ENCODE measurements at regions not wholly inside any gene's neighbourhood (a gene's known extent, or its start where the extent isn't known, plus 50 kb on each side); places are given as distances from the start of the nearest gene placed in this dataset.

DNA sequence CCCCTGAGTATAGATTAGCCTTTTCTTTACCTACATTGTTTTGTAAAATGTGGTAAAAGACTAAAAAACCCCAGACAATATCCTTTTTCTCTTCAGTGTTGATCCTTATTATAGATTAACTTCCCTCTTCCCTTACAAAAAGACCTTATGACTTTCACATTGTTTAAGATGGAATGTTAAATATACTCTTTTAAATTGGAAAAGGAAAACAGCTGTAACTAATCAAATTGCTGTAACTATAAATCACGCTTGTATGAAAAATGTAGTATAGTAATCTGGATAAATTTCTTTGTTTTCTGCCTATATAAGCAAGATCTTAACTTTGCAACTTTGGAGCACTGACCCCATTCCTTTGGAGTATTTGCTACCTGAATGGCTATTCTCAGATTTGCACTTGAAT lies 383.1 kb downstream of the FAM170A start:
- Mint-ChIP-seq H3K4me1 (ENCODE audit: low read depth) (no peaks in the 10 kb centered on the region), H3K9me3 (ENCODE audit: low read depth) (peaks cover 11% of the 10 kb centered on the region), H3K36me3 (ENCODE audit: low read depth) (no peaks in the 10 kb centered on the region), H3K27me3 (ENCODE audit: low read depth) (peaks cover 11% of the 10 kb centered on the region), H3K27ac (ENCODE audit: unreplicated experiment) (no peak overlapping the region), H3K4me3 (ENCODE audit: unreplicated experiment) (no peak overlapping the region)
- TF ChIP-seq CTCF (IDR thresholded peaks at IDR 0.05): no peak
- no peak for DNase-seq (ENCODE audit: low spot score)

GRCh38 chr5:120014535-120014934 lies 385.2 kb downstream of the FAM170A start:
- H3K9me3 Mint-ChIP-seq (ENCODE audit: low read depth): peaks cover 11% of the 10 kb centered on the region
- no peak for TF ChIP-seq CTCF (IDR thresholded peaks at IDR 0.05)
- no peaks in the 10 kb centered on the region for H3K36me3 Mint-ChIP-seq (ENCODE audit: low read depth)
- no peaks in the 10 kb centered on the region for H3K4me1 Mint-ChIP-seq (ENCODE audit: low read depth)
- no peak overlapping the region for H3K4me3 Mint-ChIP-seq (ENCODE audit: unreplicated experiment)
- no peak for DNase-seq (ENCODE audit: low spot score)
- peaks cover 5% of the 10 kb centered on the region for H3K27me3 Mint-ChIP-seq (ENCODE audit: low read depth)
- no peak overlapping the region for H3K27ac Mint-ChIP-seq (ENCODE audit: unreplicated experiment)

DNA sequence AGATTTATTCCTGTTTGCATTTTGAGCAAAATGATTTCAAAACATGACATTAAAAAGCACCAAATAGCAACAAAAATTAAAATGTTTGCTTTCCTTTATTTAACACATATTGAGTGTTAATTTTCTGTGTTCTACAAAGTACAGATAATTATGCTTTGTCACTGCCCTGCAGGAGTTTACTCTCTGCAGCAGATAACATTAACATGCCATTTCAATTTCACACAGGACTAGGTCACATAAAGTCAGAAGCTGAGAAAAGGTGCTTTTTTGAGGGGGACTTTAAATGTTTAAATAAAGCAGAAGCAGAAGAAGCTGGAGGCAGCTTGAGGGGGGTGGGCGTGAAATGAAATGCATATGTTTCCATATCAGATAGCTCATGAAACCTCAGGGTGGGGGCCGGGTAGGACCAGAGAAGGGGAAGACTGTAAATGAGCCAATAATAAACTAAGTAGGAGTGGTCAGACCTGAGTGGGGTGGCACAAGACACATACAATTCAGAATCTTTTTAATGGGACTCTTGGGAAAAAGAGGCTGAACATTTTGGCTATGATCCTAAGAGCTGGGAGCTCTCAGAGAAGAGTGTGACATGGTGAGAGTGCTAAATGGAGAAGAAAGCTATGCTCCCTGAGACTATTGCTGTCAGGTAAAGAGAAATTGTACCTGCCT lies 387.5 kb downstream of the FAM170A start:
- DNase-seq (ENCODE audit: low spot score): no peak
- no peak overlapping the region for H3K4me3 Mint-ChIP-seq (ENCODE audit: unreplicated experiment)
- no peak overlapping the region for H3K27ac Mint-ChIP-seq (ENCODE audit: unreplicated experiment)
- H3K36me3 Mint-ChIP-seq (ENCODE audit: low read depth): no peaks in the 10 kb centered on the region
- TF ChIP-seq CTCF (IDR thresholded peaks at IDR 0.05): no peak
- peaks cover 11% of the 10 kb centered on the region for H3K9me3 Mint-ChIP-seq (ENCODE audit: low read depth)
- peaks cover 3% of the 10 kb centered on the region for H3K27me3 Mint-ChIP-seq (ENCODE audit: low read depth)
- H3K4me1 Mint-ChIP-seq (ENCODE audit: low read depth): no peaks in the 10 kb centered on the region

GRCh38 chr5:120017513-120017912 lies 388.2 kb downstream of the FAM170A start:
- Mint-ChIP-seq H3K27me3 (ENCODE audit: low read depth) (peaks cover 3% of the 10 kb centered on the region), H3K4me3 (ENCODE audit: unreplicated experiment) (no peak overlapping the region), H3K27ac (ENCODE audit: unreplicated experiment) (no peak overlapping the region), H3K9me3 (ENCODE audit: low read depth) (peaks cover 11% of the 10 kb centered on the region), H3K4me1 (ENCODE audit: low read depth) (no peaks in the 10 kb centered on the region), H3K36me3 (ENCODE audit: low read depth) (no peaks in the 10 kb centered on the region)
- DNase-seq (ENCODE audit: low spot score): no peak
- TF ChIP-seq CTCF (IDR thresholded peaks at IDR 0.05): no peak

DNA sequence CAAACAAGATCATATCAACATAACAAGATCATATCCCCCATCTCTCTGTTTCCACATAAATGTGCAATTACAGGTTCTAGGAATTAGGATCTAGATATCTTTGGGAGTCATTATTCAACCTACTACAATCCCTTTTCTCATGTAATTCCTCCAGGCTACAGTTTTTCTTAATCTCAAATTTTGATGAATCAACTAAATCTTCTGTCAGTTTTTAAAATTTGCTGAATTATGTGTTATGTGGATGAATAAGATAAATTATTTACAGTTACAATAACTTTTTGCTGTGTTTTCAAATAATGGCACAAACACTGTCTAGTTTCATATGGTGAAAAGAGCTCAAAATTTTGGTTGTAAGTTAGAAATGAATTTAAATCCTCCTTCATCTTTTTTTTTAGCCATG lies 405.8 kb downstream of the FAM170A start:
- Mint-ChIP-seq H3K9me3 (ENCODE audit: low read depth) (no peaks in the 10 kb centered on the region), H3K4me3 (ENCODE audit: unreplicated experiment) (no peak overlapping the region), H3K27ac (ENCODE audit: unreplicated experiment) (no peak overlapping the region), H3K27me3 (ENCODE audit: low read depth) (peaks cover 20% of the 10 kb centered on the region), H3K4me1 (ENCODE audit: low read depth) (no peaks in the 10 kb centered on the region), H3K36me3 (ENCODE audit: low read depth) (no peaks in the 10 kb centered on the region)
- TF ChIP-seq CTCF (IDR thresholded peaks at IDR 0.05): no peak
- no peak for DNase-seq (ENCODE audit: low spot score)

Measured in chondrocyte (in vitro differentiated cells).